ENCODE measurements at regions not wholly inside any gene's neighbourhood (a gene's known extent, or its start where the extent isn't known, plus 50 kb on each side); places are given as distances from the start of the nearest gene placed in this dataset.

- no peak overlapping the region for H3K9ac ChIP-seq (ENCODE audit: low read depth in 1 of 2, low read length in 2 of 2)
- no peak overlapping the region for H3K4me3 ChIP-seq (ENCODE audit: low read depth in 1 of 2, low read length in 2 of 2)
- H3K27me3 ChIP-seq (ENCODE audit: control insufficient read depth in 1 of 2, insufficient read depth in 2 of 2, low read length in 2 of 2) = no peaks in the 10 kb centered on the region
- no peaks in the 10 kb centered on the region for H3K4me1 ChIP-seq (ENCODE audit: control insufficient read depth in 1 of 2, insufficient read depth in 2 of 2, low read length in 2 of 2)
- no peaks in the 10 kb centered on the region for H3K36me3 ChIP-seq (ENCODE audit: control insufficient read depth in 1 of 2, insufficient read depth in 2 of 2, low read length in 2 of 2)
- no peaks in the 10 kb centered on the region for H3K9me3 ChIP-seq (ENCODE audit: control insufficient read depth in 1 of 2, low read length in 2 of 2)
- no peak overlapping the region for H3K27ac ChIP-seq (ENCODE audit: low read depth, low read length)
Measured at GRCh38 chr5:61704289-61704688, 372.2 kb downstream of the ZSWIM6 start.

- H3K36me3 ChIP-seq (ENCODE audit: control insufficient read depth in 1 of 2, insufficient read depth in 2 of 2, low read length in 2 of 2) = no peaks in the 10 kb centered on the region
- H3K27ac ChIP-seq (ENCODE audit: low read depth, low read length) = no peak overlapping the region
- no peaks in the 10 kb centered on the region for H3K27me3 ChIP-seq (ENCODE audit: control insufficient read depth in 1 of 2, insufficient read depth in 2 of 2, low read length in 2 of 2)
- H3K4me3 ChIP-seq (ENCODE audit: low read depth in 1 of 2, low read length in 2 of 2) = no peak overlapping the region
- no peak overlapping the region for H3K9ac ChIP-seq (ENCODE audit: low read depth in 1 of 2, low read length in 2 of 2)
- H3K4me1 ChIP-seq (ENCODE audit: control insufficient read depth in 1 of 2, insufficient read depth in 2 of 2, low read length in 2 of 2) = no peaks in the 10 kb centered on the region
- no peaks in the 10 kb centered on the region for H3K9me3 ChIP-seq (ENCODE audit: control insufficient read depth in 1 of 2, low read length in 2 of 2)
Measured at GRCh38 chr5:61706751-61707150, 374.7 kb downstream of the ZSWIM6 start.

GRCh38 chr5:61719124-61719523, 387.1 kb downstream of the ZSWIM6 start:
- H3K27ac ChIP-seq (ENCODE audit: low read depth, low read length) = no peak overlapping the region

GRCh38 chr5:61720829-61721228, 388.8 kb downstream of the ZSWIM6 start:
- Histone ChIP-seq H3K9me3 (ENCODE audit: control insufficient read depth in 1 of 2, low read length in 2 of 2) (peaks cover 0 to 4% of the 10 kb centered on the region in 2 donors), H3K4me1 (ENCODE audit: control insufficient read depth in 1 of 2, insufficient read depth in 2 of 2, low read length in 2 of 2) (no peaks in the 10 kb centered on the region), H3K27ac (ENCODE audit: low read depth, low read length) (no peak overlapping the region), H3K9ac (ENCODE audit: low read depth in 1 of 2, low read length in 2 of 2) (no peak overlapping the region), H3K36me3 (ENCODE audit: control insufficient read depth in 1 of 2, insufficient read depth in 2 of 2, low read length in 2 of 2) (no peaks in the 10 kb centered on the region), H3K27me3 (ENCODE audit: control insufficient read depth in 1 of 2, insufficient read depth in 2 of 2, low read length in 2 of 2) (no peaks in the 10 kb centered on the region), H3K4me3 (ENCODE audit: low read depth in 1 of 2, low read length in 2 of 2) (no peak overlapping the region)

More at GRCh38 chr5:61719124-61719523, 387.1 kb downstream of the ZSWIM6 start:
- H3K4me3 ChIP-seq (ENCODE audit: low read depth in 1 of 2, low read length in 2 of 2) = no peak overlapping the region
- no peaks in the 10 kb centered on the region for H3K27me3 ChIP-seq (ENCODE audit: control insufficient read depth in 1 of 2, insufficient read depth in 2 of 2, low read length in 2 of 2)
- H3K9ac ChIP-seq (ENCODE audit: low read depth in 1 of 2, low read length in 2 of 2) = no peak overlapping the region
- no peaks in the 10 kb centered on the region for H3K36me3 ChIP-seq (ENCODE audit: control insufficient read depth in 1 of 2, insufficient read depth in 2 of 2, low read length in 2 of 2)
- H3K9me3 ChIP-seq (ENCODE audit: control insufficient read depth in 1 of 2, low read length in 2 of 2) = peaks cover 0 to 4% of the 10 kb centered on the region in 2 donors
- no peaks in the 10 kb centered on the region for H3K4me1 ChIP-seq (ENCODE audit: control insufficient read depth in 1 of 2, insufficient read depth in 2 of 2, low read length in 2 of 2)

GRCh38 chr5:61724102-61724501, 392.0 kb downstream of the ZSWIM6 start:
- Histone ChIP-seq H3K4me3 (ENCODE audit: low read depth in 1 of 2, low read length in 2 of 2) (no peak overlapping the region), H3K36me3 (ENCODE audit: control insufficient read depth in 1 of 2, insufficient read depth in 2 of 2, low read length in 2 of 2) (no peaks in the 10 kb centered on the region), H3K9ac (ENCODE audit: low read depth in 1 of 2, low read length in 2 of 2) (no peak overlapping the region), H3K9me3 (ENCODE audit: control insufficient read depth in 1 of 2, low read length in 2 of 2) (peaks cover 0 to 4% of the 10 kb centered on the region in 2 donors), H3K27ac (ENCODE audit: low read depth, low read length) (no peak overlapping the region), H3K27me3 (ENCODE audit: control insufficient read depth in 1 of 2, insufficient read depth in 2 of 2, low read length in 2 of 2) (peaks cover 0 to 3% of the 10 kb centered on the region in 2 donors), H3K4me1 (ENCODE audit: control insufficient read depth in 1 of 2, insufficient read depth in 2 of 2, low read length in 2 of 2) (no peaks in the 10 kb centered on the region)

- H3K27ac ChIP-seq (ENCODE audit: low read depth, low read length) = no peak overlapping the region
- H3K27me3 ChIP-seq (ENCODE audit: control insufficient read depth in 1 of 2, insufficient read depth in 2 of 2, low read length in 2 of 2) = peaks cover 0 to 3% of the 10 kb centered on the region in 2 donors
- H3K36me3 ChIP-seq (ENCODE audit: control insufficient read depth in 1 of 2, insufficient read depth in 2 of 2, low read length in 2 of 2) = no peaks in the 10 kb centered on the region
- H3K4me1 ChIP-seq (ENCODE audit: control insufficient read depth in 1 of 2, insufficient read depth in 2 of 2, low read length in 2 of 2) = no peaks in the 10 kb centered on the region
- H3K9ac ChIP-seq (ENCODE audit: low read depth in 1 of 2, low read length in 2 of 2) = no peak overlapping the region
- H3K9me3 ChIP-seq (ENCODE audit: control insufficient read depth in 1 of 2, low read length in 2 of 2) = no peaks in the 10 kb centered on the region
- H3K4me3 ChIP-seq (ENCODE audit: low read depth in 1 of 2, low read length in 2 of 2) = no peak overlapping the region
Measured at GRCh38 chr5:61728287-61728686, 396.2 kb downstream of the ZSWIM6 start.

- H3K27ac ChIP-seq (ENCODE audit: low read depth, low read length) = no peak overlapping the region
Measured at GRCh38 chr5:61730866-61731265, 398.8 kb downstream of the ZSWIM6 start.

GRCh38 chr5:61731267-61731945, 399.3 kb downstream of the ZSWIM6 start:
- no peak overlapping the region for H3K4me3 ChIP-seq (ENCODE audit: low read depth in 1 of 2, low read length in 2 of 2)
- no peaks in the 10 kb centered on the region for H3K36me3 ChIP-seq (ENCODE audit: control insufficient read depth in 1 of 2, insufficient read depth in 2 of 2, low read length in 2 of 2)
- no peaks in the 10 kb centered on the region for H3K9me3 ChIP-seq (ENCODE audit: control insufficient read depth in 1 of 2, low read length in 2 of 2)
- H3K27ac ChIP-seq (ENCODE audit: low read depth, low read length) = no peak overlapping the region
- H3K27me3 ChIP-seq (ENCODE audit: control insufficient read depth in 1 of 2, insufficient read depth in 2 of 2, low read length in 2 of 2) = peaks cover 0 to 3% of the 10 kb centered on the region in 2 donors
- H3K4me1 ChIP-seq (ENCODE audit: control insufficient read depth in 1 of 2, insufficient read depth in 2 of 2, low read length in 2 of 2) = no peaks in the 10 kb centered on the region
- no peak overlapping the region for H3K9ac ChIP-seq (ENCODE audit: low read depth in 1 of 2, low read length in 2 of 2)

More at GRCh38 chr5:61730866-61731265, 398.8 kb downstream of the ZSWIM6 start:
- Histone ChIP-seq H3K4me1 (ENCODE audit: control insufficient read depth in 1 of 2, insufficient read depth in 2 of 2, low read length in 2 of 2) (no peaks in the 10 kb centered on the region), H3K36me3 (ENCODE audit: control insufficient read depth in 1 of 2, insufficient read depth in 2 of 2, low read length in 2 of 2) (no peaks in the 10 kb centered on the region), H3K4me3 (ENCODE audit: low read depth in 1 of 2, low read length in 2 of 2) (no peak overlapping the region), H3K9me3 (ENCODE audit: control insufficient read depth in 1 of 2, low read length in 2 of 2) (no peaks in the 10 kb centered on the region), H3K9ac (ENCODE audit: low read depth in 1 of 2, low read length in 2 of 2) (no peak overlapping the region), H3K27me3 (ENCODE audit: control insufficient read depth in 1 of 2, insufficient read depth in 2 of 2, low read length in 2 of 2) (peaks cover 0 to 3% of the 10 kb centered on the region in 2 donors)

GRCh38 chr5:61731946-61732314, 399.9 kb downstream of the ZSWIM6 start:
- peaks cover 0 to 3% of the 10 kb centered on the region in 2 donors for H3K27me3 ChIP-seq (ENCODE audit: control insufficient read depth in 1 of 2, insufficient read depth in 2 of 2, low read length in 2 of 2)
- no peak overlapping the region for H3K9ac ChIP-seq (ENCODE audit: low read depth in 1 of 2, low read length in 2 of 2)
- no peaks in the 10 kb centered on the region for H3K9me3 ChIP-seq (ENCODE audit: control insufficient read depth in 1 of 2, low read length in 2 of 2)
- H3K4me1 ChIP-seq (ENCODE audit: control insufficient read depth in 1 of 2, insufficient read depth in 2 of 2, low read length in 2 of 2) = no peaks in the 10 kb centered on the region
- H3K36me3 ChIP-seq (ENCODE audit: control insufficient read depth in 1 of 2, insufficient read depth in 2 of 2, low read length in 2 of 2) = no peaks in the 10 kb centered on the region
- H3K4me3 ChIP-seq (ENCODE audit: low read depth in 1 of 2, low read length in 2 of 2) = no peak overlapping the region
- H3K27ac ChIP-seq (ENCODE audit: low read depth, low read length) = no peak overlapping the region

- Histone ChIP-seq H3K36me3 (ENCODE audit: control insufficient read depth in 1 of 2, insufficient read depth in 2 of 2, low read length in 2 of 2) (no peaks in the 10 kb centered on the region), H3K27ac (ENCODE audit: low read depth, low read length) (no peak overlapping the region), H3K4me1 (ENCODE audit: control insufficient read depth in 1 of 2, insufficient read depth in 2 of 2, low read length in 2 of 2) (no peaks in the 10 kb centered on the region), H3K27me3 (ENCODE audit: control insufficient read depth in 1 of 2, insufficient read depth in 2 of 2, low read length in 2 of 2) (peaks cover 0 to 3% of the 10 kb centered on the region in 2 donors), H3K9ac (ENCODE audit: low read depth in 1 of 2, low read length in 2 of 2) (no peak overlapping the region), H3K4me3 (ENCODE audit: low read depth in 1 of 2, low read length in 2 of 2) (no peak overlapping the region), H3K9me3 (ENCODE audit: control insufficient read depth in 1 of 2, low read length in 2 of 2) (no peaks in the 10 kb centered on the region)
Measured at GRCh38 chr5:61732369-61732768, 400.3 kb downstream of the ZSWIM6 start.
